ENCODE measurements at regions not wholly inside any gene's neighbourhood (a gene's known extent, or its start where the extent isn't known, plus 50 kb on each side); places are given as distances from the start of the nearest gene placed in this dataset.
"Not testable (repeated sequence)": the region's sequence is repeated elsewhere in the genome, so short reads cannot be mapped to it uniquely, and the experiment has no call there.

- not testable (repeated sequence) for H3K27me3 ChIP-seq, H3K4me3 ChIP-seq, H3K9me3 ChIP-seq, H3K36me3 ChIP-seq
- peak; percentile 28 for DNase-seq
Measured at GRCh38 chr12:131284954-131285904, 331.5 kb downstream of the ADGRD1 start.

DNA sequence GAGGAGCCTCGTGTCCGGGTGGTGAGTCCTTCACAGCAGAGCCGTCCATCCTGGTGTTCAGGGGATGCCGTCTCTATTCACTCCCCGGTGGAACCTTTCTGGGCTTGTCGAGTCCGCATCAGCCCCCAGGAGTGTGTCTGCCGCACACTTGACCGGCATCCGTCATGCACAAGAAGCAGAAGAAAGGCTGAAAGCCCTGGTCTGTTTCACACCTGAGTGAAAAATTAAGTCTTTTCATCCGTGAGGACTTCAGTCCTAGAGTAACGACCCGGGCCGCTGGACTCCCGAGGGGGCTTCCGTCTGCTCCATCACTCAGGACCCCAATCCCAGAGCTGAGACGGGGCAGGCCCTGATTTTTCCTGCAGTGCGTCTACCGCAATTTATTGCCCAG is 332.2 kb downstream of the ADGRD1 start:
- H3K9me3 ChIP-seq, H3K27me3 ChIP-seq, H3K36me3 ChIP-seq, DNase-seq, H3K4me3 ChIP-seq: not testable (repeated sequence)

GRCh38 chr12:131286301-131286700 is 332.6 kb downstream of the ADGRD1 start:
- H3K27me3 ChIP-seq, H3K36me3 ChIP-seq, DNase-seq, H3K4me3 ChIP-seq, H3K9me3 ChIP-seq: not testable (repeated sequence)

GRCh38 chr12:131287015-131287937 is 333.6 kb downstream of the ADGRD1 start:
- no peak overlapping the region for H3K4me3 ChIP-seq
- DNase-seq = no peak
- no peaks in the 10 kb centered on the region for H3K36me3 ChIP-seq
- H3K9me3 ChIP-seq = no peaks in the 10 kb centered on the region
- H3K27me3 ChIP-seq = no peaks in the 10 kb centered on the region

DNA sequence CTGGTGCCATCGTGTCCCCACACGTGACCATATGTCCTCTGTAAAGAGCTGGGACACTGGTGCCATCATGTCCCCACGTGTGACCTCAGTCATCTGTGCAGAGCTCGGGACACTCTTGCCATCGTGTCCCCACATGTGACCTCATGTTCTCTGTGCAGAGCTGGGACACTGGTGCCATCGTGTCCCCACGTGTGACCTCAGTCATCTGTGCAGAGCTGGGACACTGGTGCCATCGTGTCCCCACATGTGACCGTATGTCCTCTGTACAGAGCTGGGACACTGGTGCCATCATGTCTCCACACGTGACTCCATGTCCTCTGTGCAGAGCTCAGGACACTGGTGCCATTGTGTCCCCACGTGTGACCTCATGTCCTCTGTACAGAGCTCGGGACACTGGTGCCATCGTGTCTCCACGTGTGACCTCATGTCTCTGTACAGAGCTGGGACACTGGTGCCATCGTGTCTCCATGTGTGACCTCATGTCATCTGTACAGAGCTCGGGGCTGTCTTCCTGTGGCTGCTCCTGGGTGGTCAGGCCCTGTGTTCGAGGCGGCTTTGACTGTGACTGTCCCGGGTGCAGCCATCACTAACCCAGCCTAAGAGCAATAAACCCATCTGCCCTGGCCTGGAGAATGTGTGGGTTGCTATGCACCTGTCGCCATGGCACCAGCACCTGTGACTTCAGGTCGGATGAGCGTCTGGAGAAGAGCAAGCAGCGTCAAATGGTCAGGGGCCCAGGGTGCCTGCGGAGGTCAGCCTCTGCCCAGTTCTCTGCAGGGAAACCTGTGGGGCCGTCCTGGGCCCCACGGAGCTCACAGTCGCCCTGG is 334.4 kb downstream of the ADGRD1 start:
- Histone ChIP-seq H3K36me3 (no peaks in the 10 kb centered on the region), H3K27me3 (no peaks in the 10 kb centered on the region), H3K4me3 (no peak overlapping the region), H3K9me3 (no peaks in the 10 kb centered on the region)
- DNase-seq = no peak

DNA sequence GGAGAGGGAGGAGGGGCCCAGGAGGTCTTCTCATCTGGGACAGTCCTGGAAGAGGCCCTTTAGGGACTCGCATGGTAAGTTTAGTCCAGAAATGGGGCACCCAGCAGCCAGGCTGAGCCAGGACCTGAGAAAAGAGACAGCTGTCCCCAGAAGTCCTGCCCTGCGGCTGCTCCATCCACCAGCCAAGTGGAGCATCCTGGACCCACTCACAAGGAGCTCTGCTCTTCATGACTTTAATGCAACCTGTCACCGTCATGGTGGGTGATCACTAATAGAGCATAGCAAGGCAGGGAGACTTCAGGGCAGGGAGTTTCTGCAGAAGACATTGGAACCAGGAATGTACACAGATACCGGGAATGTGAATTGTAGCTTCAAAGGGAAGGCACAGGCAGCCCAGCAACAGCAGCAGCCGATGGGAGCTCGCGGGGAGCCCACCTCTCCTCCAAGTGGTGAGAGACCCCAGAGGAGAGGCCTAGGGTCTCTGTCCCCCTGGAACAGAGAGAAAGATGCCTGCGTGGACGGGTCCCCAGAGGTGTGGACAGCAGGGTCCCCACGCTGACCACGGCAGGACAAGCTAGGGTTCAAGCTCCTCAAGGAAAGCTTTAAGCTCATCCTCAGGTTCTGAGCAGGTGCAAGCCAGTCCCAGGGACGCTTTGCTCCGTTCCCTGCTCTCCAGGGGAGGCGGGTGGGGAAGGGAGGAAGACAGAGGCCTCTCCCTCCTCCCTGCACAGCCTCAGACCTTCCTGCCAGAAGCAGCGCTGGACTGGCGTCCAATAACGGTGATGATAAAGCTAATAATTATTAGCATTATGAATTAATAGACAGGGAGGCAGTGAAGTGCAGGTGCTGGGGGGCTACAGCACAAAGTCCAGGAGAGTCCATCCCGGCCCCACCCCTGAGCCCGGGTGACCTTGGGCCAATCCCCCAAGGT is 335.3 kb downstream of the ADGRD1 start:
- H3K9me3 ChIP-seq, H3K36me3 ChIP-seq, H3K4me3 ChIP-seq, DNase-seq, H3K27me3 ChIP-seq: not testable (repeated sequence)

DNA sequence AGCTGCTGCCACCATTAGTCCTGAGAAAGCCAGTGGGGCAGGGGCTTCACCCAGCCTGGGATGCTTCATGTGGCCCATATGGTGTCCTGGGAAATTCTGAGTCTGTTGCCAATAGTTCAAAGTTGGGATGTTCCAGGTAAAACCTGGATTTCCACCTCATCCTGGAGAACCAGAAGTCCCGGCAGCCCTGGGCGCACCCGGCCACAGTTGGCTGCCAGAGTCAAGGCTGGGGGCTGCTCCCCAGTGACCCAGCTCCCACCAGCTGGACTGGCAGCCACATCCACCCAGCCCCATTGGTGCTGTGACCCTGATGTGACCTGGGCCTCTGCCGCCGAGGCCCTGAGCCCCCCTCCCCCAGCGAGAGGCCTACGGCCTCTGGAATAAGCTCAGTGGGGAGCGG is 336.1 kb downstream of the ADGRD1 start:
- H3K27me3 ChIP-seq, DNase-seq, H3K36me3 ChIP-seq, H3K9me3 ChIP-seq, H3K4me3 ChIP-seq: not testable (repeated sequence)

DNA sequence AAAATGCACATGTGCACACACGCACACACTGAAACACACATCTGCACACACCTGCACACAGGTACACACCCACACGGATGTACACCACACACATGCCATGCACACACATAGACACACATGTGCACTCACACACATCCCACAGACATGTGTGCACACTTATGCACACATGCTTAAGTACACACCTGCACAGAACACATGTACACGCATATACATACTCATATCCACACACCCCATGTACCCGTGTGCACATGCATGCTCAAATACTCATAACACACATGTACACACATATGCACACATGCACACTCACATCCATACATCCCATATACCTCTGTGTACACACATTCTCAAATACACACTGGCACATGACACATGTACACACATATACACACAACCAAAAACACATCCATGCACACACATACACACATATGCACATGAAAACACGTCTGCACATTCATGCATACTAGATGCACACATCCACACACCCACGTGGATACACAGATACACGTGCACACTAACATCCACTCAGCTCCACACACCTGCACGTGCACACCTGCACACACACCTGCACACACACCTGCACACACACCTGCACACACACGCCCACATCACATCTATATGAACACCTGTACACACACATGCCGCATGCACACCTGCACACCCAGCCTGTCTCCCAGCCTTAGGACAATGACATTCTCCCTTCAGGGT is 336.7 kb downstream of the ADGRD1 start:
- Histone ChIP-seq H3K4me3 (no peak overlapping the region), H3K36me3 (no peaks in the 10 kb centered on the region), H3K9me3 (no peaks in the 10 kb centered on the region), H3K27me3 (no peaks in the 10 kb centered on the region)
- DNase-seq = no peak

- H3K36me3 ChIP-seq, H3K4me3 ChIP-seq, H3K27me3 ChIP-seq, H3K9me3 ChIP-seq, DNase-seq: not testable (repeated sequence)
Measured at GRCh38 chr12:131293071-131294015, 339.6 kb downstream of the ADGRD1 start.

DNA sequence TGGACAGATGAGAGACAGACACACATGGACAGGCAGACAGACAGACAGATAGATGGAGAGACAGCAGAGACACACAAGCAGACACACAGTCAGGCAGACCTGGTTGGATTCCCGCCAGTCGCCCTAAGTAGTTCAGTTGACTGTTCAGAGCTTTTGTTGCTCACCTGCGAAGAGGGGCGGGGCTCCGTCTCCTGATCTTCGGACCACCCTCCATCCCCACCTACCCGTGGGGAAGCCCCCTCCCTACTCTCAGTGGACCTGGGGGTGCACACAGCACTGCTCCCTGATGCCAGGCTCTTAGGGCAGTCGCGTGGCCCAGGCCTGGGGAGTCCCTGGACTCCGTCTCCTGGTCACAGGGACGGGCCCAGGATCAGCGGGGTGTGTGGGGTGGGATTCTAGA is 341.0 kb downstream of the ADGRD1 start:
- H3K9me3 ChIP-seq, H3K36me3 ChIP-seq, DNase-seq, H3K4me3 ChIP-seq, H3K27me3 ChIP-seq: not testable (repeated sequence)

DNA sequence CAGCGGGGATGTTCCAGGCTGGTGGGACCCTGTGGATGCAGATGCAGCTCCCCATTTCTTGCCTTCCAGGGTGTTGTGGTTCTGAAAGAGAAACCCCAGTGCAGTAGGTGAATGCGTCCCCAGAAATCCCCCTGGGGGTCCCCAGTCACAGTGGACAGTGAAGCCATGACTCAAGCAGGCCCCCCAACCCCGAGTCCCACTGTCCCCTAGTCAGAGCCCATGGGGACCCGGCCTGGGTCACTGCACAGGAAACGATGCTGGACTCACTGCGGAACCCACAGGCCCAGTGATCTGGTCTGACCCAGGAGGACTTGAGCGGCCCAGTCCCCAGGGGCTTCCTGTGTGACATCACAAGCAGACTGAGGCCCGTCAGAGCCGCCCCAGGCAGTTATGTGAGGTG is 341.4 kb downstream of the ADGRD1 start:
- not testable (repeated sequence) for DNase-seq, H3K27me3 ChIP-seq, H3K36me3 ChIP-seq, H3K4me3 ChIP-seq, H3K9me3 ChIP-seq

- not testable (repeated sequence) for DNase-seq, H3K9me3 ChIP-seq, H3K27me3 ChIP-seq, H3K4me3 ChIP-seq, H3K36me3 ChIP-seq
Measured at GRCh38 chr12:131295559-131295958, 341.9 kb downstream of the ADGRD1 start.

- not testable (repeated sequence) for H3K4me3 ChIP-seq, H3K9me3 ChIP-seq, H3K27me3 ChIP-seq, H3K36me3 ChIP-seq, DNase-seq
Measured at GRCh38 chr12:131296136-131296535, 342.4 kb downstream of the ADGRD1 start.

DNA sequence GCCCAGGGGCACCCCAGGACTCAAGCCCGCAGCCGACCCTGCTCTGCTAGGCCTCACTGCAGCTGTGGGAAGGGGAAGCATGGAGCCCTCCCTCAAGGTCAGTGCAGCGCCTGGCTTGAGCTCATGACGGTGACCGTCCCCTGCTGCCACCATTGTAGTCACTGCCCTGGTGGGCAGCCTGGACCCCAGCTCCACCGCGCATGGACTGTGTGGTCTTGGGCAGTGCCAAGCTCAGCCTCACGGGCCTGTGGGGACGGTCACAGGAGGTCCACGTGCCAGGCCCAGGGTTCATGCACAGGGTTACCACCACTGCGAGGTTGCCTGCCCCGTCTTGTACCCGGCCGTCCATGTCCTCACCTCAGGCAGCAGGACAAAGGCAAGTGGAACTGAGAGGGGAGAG is 342.9 kb downstream of the ADGRD1 start:
- H3K36me3 ChIP-seq, H3K27me3 ChIP-seq, DNase-seq, H3K4me3 ChIP-seq, H3K9me3 ChIP-seq: not testable (repeated sequence)
